ENCODE measurements at regions not wholly inside any gene's neighbourhood (a gene's known extent, or its start where the extent isn't known, plus 50 kb on each side); places are given as distances from the start of the nearest gene placed in this dataset.

GRCh38 chr6:4620284-4621151 is 155.7 kb upstream of the CDYL start:
- no peak for DNase-seq (ENCODE audit: low read depth)
- TF ChIP-seq, protein P1, sequence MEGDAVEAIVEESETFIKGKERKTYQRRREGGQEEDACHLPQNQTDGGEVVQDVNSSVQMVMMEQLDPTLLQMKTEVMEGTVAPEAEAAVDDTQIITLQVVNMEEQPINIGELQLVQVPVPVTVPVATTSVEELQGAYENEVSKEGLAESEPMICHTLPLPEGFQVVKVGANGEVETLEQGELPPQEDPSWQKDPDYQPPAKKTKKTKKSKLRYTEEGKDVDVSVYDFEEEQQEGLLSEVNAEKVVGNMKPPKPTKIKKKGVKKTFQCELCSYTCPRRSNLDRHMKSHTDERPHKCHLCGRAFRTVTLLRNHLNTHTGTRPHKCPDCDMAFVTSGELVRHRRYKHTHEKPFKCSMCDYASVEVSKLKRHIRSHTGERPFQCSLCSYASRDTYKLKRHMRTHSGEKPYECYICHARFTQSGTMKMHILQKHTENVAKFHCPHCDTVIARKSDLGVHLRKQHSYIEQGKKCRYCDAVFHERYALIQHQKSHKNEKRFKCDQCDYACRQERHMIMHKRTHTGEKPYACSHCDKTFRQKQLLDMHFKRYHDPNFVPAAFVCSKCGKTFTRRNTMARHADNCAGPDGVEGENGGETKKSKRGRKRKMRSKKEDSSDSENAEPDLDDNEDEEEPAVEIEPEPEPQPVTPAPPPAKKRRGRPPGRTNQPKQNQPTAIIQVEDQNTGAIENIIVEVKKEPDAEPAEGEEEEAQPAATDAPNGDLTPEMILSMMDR (IDR thresholded peaks at IDR 0.05; ENCODE audit: insufficient read depth, low read length): no peak
- no peak overlapping the region for H3K4me3 ChIP-seq (ENCODE audit: low read depth, low read length)

DNA sequence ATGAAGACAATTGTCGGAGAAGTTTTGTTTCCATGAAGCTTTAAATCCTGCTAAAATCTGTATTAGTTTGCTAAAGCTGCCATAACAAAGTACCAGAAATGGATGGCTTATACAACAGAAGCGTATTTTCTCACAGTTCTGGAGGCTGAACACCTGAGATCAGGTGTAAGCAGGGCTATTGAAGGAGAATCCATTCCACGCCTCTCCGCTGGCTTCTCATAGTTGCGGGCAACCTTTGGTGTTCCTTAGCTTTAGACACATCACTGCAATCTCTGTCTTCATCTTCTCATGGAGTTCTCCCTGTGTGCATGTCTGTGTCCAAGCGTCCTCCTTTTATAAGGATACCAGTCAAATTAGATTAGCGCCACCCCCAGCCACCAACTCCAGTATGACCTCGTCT is 159.9 kb upstream of the CDYL start:
- no peak overlapping the region for H3K4me3 ChIP-seq (ENCODE audit: low read depth, low read length)
- no peak for DNase-seq (ENCODE audit: low read depth)
- TF ChIP-seq, protein P1 (IDR thresholded peaks at IDR 0.05; ENCODE audit: insufficient read depth, low read length): no peak

DNA sequence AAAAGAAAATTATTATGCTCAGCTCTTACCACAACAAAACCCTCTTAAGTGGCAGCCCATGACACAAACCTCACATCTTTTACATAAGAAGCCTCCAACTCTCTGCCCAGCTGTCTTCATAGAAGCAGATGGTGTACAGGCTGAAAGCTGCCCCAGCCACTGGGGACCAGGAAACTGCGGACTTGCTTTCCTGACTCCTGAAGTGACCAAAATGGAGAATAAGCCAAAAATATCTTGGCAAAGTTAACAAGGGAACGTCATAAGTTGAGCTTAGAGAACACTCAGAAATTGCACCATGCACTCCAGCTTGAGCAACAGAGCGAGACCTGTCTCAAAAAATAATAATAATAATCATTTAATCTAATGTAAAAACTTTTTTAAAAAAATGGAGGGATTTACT is 160.3 kb upstream of the CDYL start:
- no peak overlapping the region for H3K4me3 ChIP-seq (ENCODE audit: low read depth, low read length)
- TF ChIP-seq, protein P1 (IDR thresholded peaks at IDR 0.05; ENCODE audit: insufficient read depth, low read length): no peak
- peak; percentile 91 for DNase-seq (ENCODE audit: low read depth)

GRCh38 chr6:4615231-4615630 is 161.0 kb upstream of the CDYL start:
- TF ChIP-seq, protein P1 (IDR thresholded peaks at IDR 0.05; ENCODE audit: insufficient read depth, low read length): no peak
- DNase-seq (ENCODE audit: low read depth): no peak
- H3K4me3 ChIP-seq (ENCODE audit: low read depth, low read length): no peak overlapping the region

DNA sequence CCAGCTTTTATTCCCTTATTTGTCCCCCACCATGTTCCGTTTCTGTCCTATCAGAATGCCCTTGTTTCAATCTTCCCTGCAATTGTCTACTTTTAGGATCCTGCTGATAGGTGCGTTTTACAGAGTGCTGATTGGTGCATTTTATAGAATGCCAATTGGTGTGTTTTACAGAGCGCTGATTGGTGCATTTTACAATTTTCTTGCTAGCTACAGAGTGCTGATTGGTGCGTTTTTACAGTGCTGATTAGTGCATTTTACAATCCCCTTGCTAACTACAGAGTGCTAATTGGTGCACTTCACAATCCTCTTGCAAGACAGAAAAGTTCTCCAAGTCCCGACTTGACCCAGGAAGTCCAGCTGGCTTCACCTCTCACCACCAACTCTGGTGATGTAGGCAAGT is 161.6 kb upstream of the CDYL start:
- TF ChIP-seq, protein P1 (IDR thresholded peaks at IDR 0.05; ENCODE audit: insufficient read depth, low read length): no peak
- DNase-seq (ENCODE audit: low read depth): no peak

GRCh38 chr6:4613795-4614194 is 162.4 kb upstream of the CDYL start:
- no peak overlapping the region for H3K4me3 ChIP-seq (ENCODE audit: low read depth, low read length)
- TF ChIP-seq, protein P1 (IDR thresholded peaks at IDR 0.05; ENCODE audit: insufficient read depth, low read length): no peak
- no peak for DNase-seq (ENCODE audit: low read depth)

More for the DNA sequence above, 161.6 kb upstream of the CDYL start:
- no peak overlapping the region for H3K4me3 ChIP-seq (ENCODE audit: low read depth, low read length)

Data from fibroblast of the aortic adventitia (primary cell).